Kidney epithelial cell (primary cell): ENCODE measurements at regions not wholly inside any gene's neighbourhood (a gene's known extent, or its start where the extent isn't known, plus 50 kb on each side); places are given as distances from the start of the nearest gene placed in this dataset.

Experiments used
- DNase-seq: peaks from one replicate; pipeline ENCODE4 v3.0.0-alpha.2; 2010; ENCODE audit warnings: low read depth
- H3K27me3 ChIP-seq: 2 replicates; pipeline ENCODE4 v1.6.0; 2011; ENCODE audit warnings: low read length; ENCODE audit not compliant: control insufficient read depth, insufficient read depth
- H3K36me3 ChIP-seq: 2 replicates; pipeline ENCODE4 v1.5.1; 2011; ENCODE audit warnings: low read length; ENCODE audit not compliant: control insufficient read depth, insufficient read depth
- H3K4me3 ChIP-seq: 2 replicates; pipeline ENCODE4 v1.5.1; 2011; ENCODE audit warnings: low read depth, mild to moderate bottlenecking, control low read depth, low read length
- TF ChIP-seq, protein P1 (sequence below): IDR thresholded peaks from 2 replicates; pipeline ENCODE4 v1.5.1; 2011; ENCODE audit warnings: mild to moderate bottlenecking, moderate library complexity, low read length, control low read depth, inconsistent platforms; ENCODE audit not compliant: insufficient read depth, poor library complexity, severe bottlenecking

GRCh38 chr6:165728216-165728615 is 65.2 kb upstream of the PDE10A start:
- Histone ChIP-seq H3K36me3 (no peaks in the 10 kb centered on the region), H3K27me3 (no peaks in the 10 kb centered on the region), H3K4me3 (no peak overlapping the region)
- TF ChIP-seq, protein P1, sequence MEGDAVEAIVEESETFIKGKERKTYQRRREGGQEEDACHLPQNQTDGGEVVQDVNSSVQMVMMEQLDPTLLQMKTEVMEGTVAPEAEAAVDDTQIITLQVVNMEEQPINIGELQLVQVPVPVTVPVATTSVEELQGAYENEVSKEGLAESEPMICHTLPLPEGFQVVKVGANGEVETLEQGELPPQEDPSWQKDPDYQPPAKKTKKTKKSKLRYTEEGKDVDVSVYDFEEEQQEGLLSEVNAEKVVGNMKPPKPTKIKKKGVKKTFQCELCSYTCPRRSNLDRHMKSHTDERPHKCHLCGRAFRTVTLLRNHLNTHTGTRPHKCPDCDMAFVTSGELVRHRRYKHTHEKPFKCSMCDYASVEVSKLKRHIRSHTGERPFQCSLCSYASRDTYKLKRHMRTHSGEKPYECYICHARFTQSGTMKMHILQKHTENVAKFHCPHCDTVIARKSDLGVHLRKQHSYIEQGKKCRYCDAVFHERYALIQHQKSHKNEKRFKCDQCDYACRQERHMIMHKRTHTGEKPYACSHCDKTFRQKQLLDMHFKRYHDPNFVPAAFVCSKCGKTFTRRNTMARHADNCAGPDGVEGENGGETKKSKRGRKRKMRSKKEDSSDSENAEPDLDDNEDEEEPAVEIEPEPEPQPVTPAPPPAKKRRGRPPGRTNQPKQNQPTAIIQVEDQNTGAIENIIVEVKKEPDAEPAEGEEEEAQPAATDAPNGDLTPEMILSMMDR: no peak
- no peak for DNase-seq

GRCh38 chr6:165726965-165727381 is 63.9 kb upstream of the PDE10A start:
- no peak for DNase-seq
- Histone ChIP-seq H3K36me3 (no peaks in the 10 kb centered on the region), H3K27me3 (no peaks in the 10 kb centered on the region), H3K4me3 (no peak overlapping the region)
- TF ChIP-seq, protein P1: no peak

DNA sequence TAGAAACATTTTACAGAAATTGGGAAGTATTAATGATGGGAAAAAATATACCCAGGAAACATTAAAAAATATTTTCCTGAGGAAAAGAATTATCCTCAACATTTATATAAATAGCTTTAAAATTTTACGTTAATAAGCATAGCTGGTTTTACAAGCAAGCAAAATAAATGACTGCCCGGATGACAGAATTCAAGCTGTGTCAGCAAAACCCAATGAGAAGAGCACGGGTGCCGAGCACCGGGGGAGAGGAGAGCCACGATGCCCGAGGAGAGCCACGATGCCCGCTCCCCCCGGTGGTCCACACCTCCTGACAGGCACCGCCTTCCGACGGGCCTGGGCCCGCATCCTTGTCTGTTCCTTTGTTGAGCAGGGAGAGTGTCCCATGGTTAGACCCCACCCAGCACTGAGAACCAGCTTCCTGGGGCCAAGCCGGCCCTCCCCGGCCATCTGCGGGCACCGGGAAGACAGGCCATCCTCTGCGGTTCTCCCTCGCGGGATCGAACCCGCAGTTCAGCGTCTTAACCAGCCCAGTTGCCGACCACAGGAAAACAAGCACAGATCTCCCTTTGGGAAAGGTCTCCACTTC is 63.3 kb upstream of the PDE10A start:
- TF ChIP-seq, protein P1: no peak
- no peaks in the 10 kb centered on the region for H3K27me3 ChIP-seq
- no peak overlapping the region for H3K4me3 ChIP-seq
- no peak for DNase-seq
- H3K36me3 ChIP-seq: no peaks in the 10 kb centered on the region

GRCh38 chr6:165725201-165725600 is 62.2 kb upstream of the PDE10A start:
- H3K27me3 ChIP-seq: no peaks in the 10 kb centered on the region
- no peak for DNase-seq
- TF ChIP-seq, protein P1: no peak
- H3K4me3 ChIP-seq: no peak overlapping the region
- H3K36me3 ChIP-seq: no peaks in the 10 kb centered on the region

- DNase-seq: no peak
- TF ChIP-seq, protein P1: no peak
- Histone ChIP-seq H3K4me3 (no peak overlapping the region), H3K27me3 (no peaks in the 10 kb centered on the region), H3K36me3 (no peaks in the 10 kb centered on the region)
These were observed 60.3 kb upstream of the PDE10A start for GRCh38 chr6:165723326-165723725.

- DNase-seq: no peak
- H3K27me3 ChIP-seq: no peaks in the 10 kb centered on the region
- no peak overlapping the region for H3K4me3 ChIP-seq
- H3K36me3 ChIP-seq: no peaks in the 10 kb centered on the region
- TF ChIP-seq, protein P1: no peak
These were observed 59.0 kb upstream of the PDE10A start for GRCh38 chr6:165722022-165722421.
